ENCODE measurements at regions not wholly inside any gene's neighbourhood (a gene's known extent, or its start where the extent isn't known, plus 50 kb on each side); places are given as distances from the start of the nearest gene placed in this dataset. TPM values are rescaled to one million over a fixed set of nuclear protein-coding genes. Genes with fewer than 3 reads are reported as not detected.
A peak's percentile ranks its signal among the peaks of the same experiment; 100 is the strongest.

GRCh38 chr12:31778687-31779086 is 49.9 kb upstream of the AMN1 start:
- no peaks in the 10 kb centered on the region for H3K79me1 ChIP-seq (ENCODE audit: low read depth, low read length)
- DNase-seq (ENCODE audit: low read depth in 1 of 2, low spot score in 2 of 2) (no peak), FAIRE-seq (no peak)
- no peak overlapping the region for H3K14ac ChIP-seq (ENCODE audit: insufficient read length)
- no peaks in the 10 kb centered on the region for H4K20me1 ChIP-seq (replicated peaks in 1 of 2; ENCODE audit: control insufficient read depth in 1 of 2, insufficient read depth in 2 of 2, low read length in 2 of 2)
- no peak overlapping the region for H4K91ac ChIP-seq (replicated peaks; ENCODE audit: insufficient read length, low read length)
- H2BK20ac ChIP-seq (ENCODE audit: low read length): no peak overlapping the region
- 90% methylated on average over 5 of the region's 5 CpGs; no CpG with 5 or more reads in 1 of the 2 experiments for WGBS, 2 experiments (ENCODE audit: extremely low coverage in 1 of 2, insufficient coverage in 1 of 2, insufficient read length in 1 of 2, insufficient replicate concordance in 2 of 2, low coverage in 1 of 2, low lambda C conversion rate in 2 of 2, missing lambda C conversion rate in 1 of 2)
- H2BK120ac ChIP-seq (replicated peaks; ENCODE audit: low read depth, low read length): no peak overlapping the region
- H3K4me2 ChIP-seq (ENCODE audit: insufficient read depth in 1 of 2, low read depth in 2 of 2, low read length in 2 of 2): no peak overlapping the region
- H3K4me3 ChIP-seq (ENCODE audit: extremely low read depth in 1 of 4, insufficient read depth in 2 of 4, low read depth in 3 of 4, low read length in 4 of 4): no peak overlapping the region
- H3K18ac ChIP-seq (ENCODE audit: extremely low read depth, low read length): no peak overlapping the region
- no peak overlapping the region for H2BK5ac ChIP-seq (ENCODE audit: low read depth, low read length)
- H2AFZ ChIP-seq (ENCODE audit: low read length): 0 out of 2 replicates have a peak overlapping the region, but pooled peaks have one; percentile 1
- no peaks in the 10 kb centered on the region for H3K23me2 ChIP-seq (ENCODE audit: low read depth, low read length)
- no peak overlapping the region for H2AK5ac ChIP-seq (ENCODE audit: low read depth, low read length)
- H3K27ac ChIP-seq (ENCODE audit: low read depth, low read length): no peak overlapping the region
- no peaks in the 10 kb centered on the region for H3K9me3 ChIP-seq (ENCODE audit: insufficient read depth in 2 of 2, low read depth in 1 of 2, low read length in 1 of 2)
- H3K27me3 ChIP-seq (replicated peaks in 1 of 4; ENCODE audit: control insufficient read depth in 3 of 4, extremely low read depth in 1 of 4, insufficient read depth in 3 of 4, low read length in 3 of 4): no peaks in the 10 kb centered on the region
- H4K8ac ChIP-seq (ENCODE audit: extremely low read depth, insufficient read depth, low read length): no peak overlapping the region
- H4K5ac ChIP-seq (ENCODE audit: insufficient read length, low read depth, low read length): no peak overlapping the region
- no peak overlapping the region for H3K56ac ChIP-seq (replicated peaks; ENCODE audit: insufficient read length, low read depth, low read length)
- no peak overlapping the region for H3K4ac ChIP-seq (replicated peaks; ENCODE audit: insufficient read length, low read depth, low read length)
- no peak overlapping the region for H2BK12ac ChIP-seq (ENCODE audit: low read depth, low read length)
- ChIA-PET CTCF (ENCODE audit: partially characterized antibody) (interaction anchor here (0.6 to 1.3 kb wide), 5 partner anchors 28 to 291 kb away, joined by 3 to 4 read pairs (median 3); no protein-coding TSS in a partner anchor), POLR2A (ENCODE audit: partially characterized antibody) (no interaction called here)
- H3K9ac ChIP-seq (replicated peaks in 1 of 4; ENCODE audit: extremely low read depth in 1 of 4, low read depth in 3 of 4, low read length in 3 of 4): no peak overlapping the region
- TF ChIP-seq SIRT6 (IDR thresholded peaks at IDR 0.05; ENCODE audit: low read length) (no peak), SIN3A (conservative IDR thresholded peaks at IDR 0.05 in 1 of 2, IDR thresholded peaks at IDR 0.05 in 1 of 2; ENCODE audit: low read depth in 1 of 2, low read length in 2 of 2) (no peak)
- no peak overlapping the region for H2BK15ac ChIP-seq (ENCODE audit: low read length)
- H3K23ac ChIP-seq (ENCODE audit: insufficient read length): no peak overlapping the region
- H3K79me2 ChIP-seq (ENCODE audit: control insufficient read depth in 1 of 2, insufficient read depth in 2 of 2, low read length in 2 of 2): no peaks in the 10 kb centered on the region
- no peaks in the 10 kb centered on the region for H3K36me3 ChIP-seq (ENCODE audit: control insufficient read depth in 2 of 4, insufficient read depth in 4 of 4, low read length in 3 of 4)
- no peaks in the 10 kb centered on the region; a peak in 1 of 7 replicates for H3K4me1 ChIP-seq (replicated peaks in 1 of 4; ENCODE audit: control insufficient read depth in 3 of 4, insufficient read depth in 4 of 4, low read length in 3 of 4)

Small RNA genes in the stretch of these regions (small RNA-seq; reads per million reads assigned to genes)
- not detected for gene RF00402 (ENCODE audit: insufficient read depth)
- not detected for gene RNU6-1069P (ENCODE audit: insufficient read depth)

All from H1 (cell line).